Activated CD4-positive, alpha-beta T cell treated with anti-CD3 and anti-CD28 coated beads for 1 hour (primary cell): ENCODE measurements at regions not wholly inside any gene's neighbourhood (a gene's known extent, or its start where the extent isn't known, plus 50 kb on each side); places are given as distances from the start of the nearest gene placed in this dataset.
"Not testable (repeated sequence)": the region's sequence is repeated elsewhere in the genome, so short reads cannot be mapped to it uniquely, and the experiment has no call there.

Experiments
- DNase-seq: peaks from one replicate; pipeline ENCODE4 v3.0.0-alpha.2; 2020

- DNase-seq = no peak
Measured at GRCh38 chr11:80718611-80719291, 1277.9 kb upstream of the TENM4 start.

GRCh38 chr11:80702264-80702663, 1261.4 kb upstream of the TENM4 start:
- DNase-seq = no peak

GRCh38 chr11:80700386-80700785, 1259.6 kb upstream of the TENM4 start:
- DNase-seq = no peak

GRCh38 chr11:80699406-80700177, 1258.8 kb upstream of the TENM4 start:
- not testable (repeated sequence) for DNase-seq

- no peak for DNase-seq
Measured at GRCh38 chr11:80698637-80699036, 1257.8 kb upstream of the TENM4 start.

GRCh38 chr11:80694385-80694784, 1253.6 kb upstream of the TENM4 start:
- DNase-seq = no peak

GRCh38 chr11:80687941-80688340, 1247.1 kb upstream of the TENM4 start:
- no peak for DNase-seq

- DNase-seq = no peak
Measured at GRCh38 chr11:80686889-80687288, 1246.1 kb upstream of the TENM4 start.

GRCh38 chr11:80673566-80673965, 1232.7 kb upstream of the TENM4 start:
- no peak for DNase-seq

GRCh38 chr11:80669620-80670019, 1228.8 kb upstream of the TENM4 start:
- DNase-seq = no peak

GRCh38 chr11:80668039-80668438, 1227.2 kb upstream of the TENM4 start:
- no peak for DNase-seq

- DNase-seq = no peak
Measured at GRCh38 chr11:80655834-80656233, 1215.0 kb upstream of the TENM4 start.

GRCh38 chr11:80650966-80651365, 1210.1 kb upstream of the TENM4 start:
- no peak for DNase-seq

GRCh38 chr11:80649186-80649585, 1208.4 kb upstream of the TENM4 start:
- no peak for DNase-seq

- no peak for DNase-seq
Measured at GRCh38 chr11:80638296-80638695, 1197.5 kb upstream of the TENM4 start.

- DNase-seq = no peak
Measured at GRCh38 chr11:80637571-80637970, 1196.7 kb upstream of the TENM4 start.

GRCh38 chr11:80636999-80637398, 1196.2 kb upstream of the TENM4 start:
- no peak for DNase-seq

GRCh38 chr11:80635178-80635577, 1194.3 kb upstream of the TENM4 start:
- no peak for DNase-seq

GRCh38 chr11:80632691-80633090, 1191.9 kb upstream of the TENM4 start:
- DNase-seq = no peak

GRCh38 chr11:80632156-80632555, 1191.3 kb upstream of the TENM4 start:
- DNase-seq = no peak

- DNase-seq = no peak
Measured at GRCh38 chr11:80629466-80629865, 1188.6 kb upstream of the TENM4 start.

- no peak for DNase-seq
Measured at GRCh38 chr11:80627364-80627763, 1186.5 kb upstream of the TENM4 start.

- DNase-seq = no peak
Measured at GRCh38 chr11:80626721-80627120, 1185.9 kb upstream of the TENM4 start.

- no peak for DNase-seq
Measured at GRCh38 chr11:80625563-80625962, 1184.7 kb upstream of the TENM4 start.

- no peak for DNase-seq
Measured at GRCh38 chr11:80621871-80622270, 1181.0 kb upstream of the TENM4 start.
